ENCODE measurements at regions not wholly inside any gene's neighbourhood (a gene's known extent, or its start where the extent isn't known, plus 50 kb on each side); places are given as distances from the start of the nearest gene placed in this dataset.
"Not testable (repeated sequence)": the region's sequence is repeated elsewhere in the genome, so short reads cannot be mapped to it uniquely, and the experiment has no call there.

DNA sequence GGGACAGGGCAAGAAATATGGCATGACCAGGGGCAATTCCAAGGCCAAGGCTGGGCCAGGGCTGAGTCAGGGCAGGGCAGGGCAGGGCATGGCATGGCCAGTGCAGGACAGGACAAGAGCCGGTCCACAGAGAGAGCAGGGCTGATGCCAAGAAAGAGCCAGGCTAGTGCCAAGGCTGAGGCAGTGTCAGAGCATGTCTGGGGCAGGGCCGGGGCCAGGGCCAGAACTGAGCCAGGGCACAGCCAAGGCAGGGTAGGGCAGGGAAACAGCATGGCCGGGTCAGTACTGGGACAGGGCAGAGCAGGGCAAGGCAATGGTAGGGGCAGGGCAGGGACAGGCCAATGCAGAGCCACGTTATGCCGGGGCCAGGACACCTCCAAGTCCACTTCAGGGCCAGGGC is 403.9 kb downstream of the ZNF33B start:
- TF ChIP-seq POLR2A (IDR thresholded peaks at IDR 0.05) = not testable (repeated sequence)
- TF ChIP-seq, protein P1, sequence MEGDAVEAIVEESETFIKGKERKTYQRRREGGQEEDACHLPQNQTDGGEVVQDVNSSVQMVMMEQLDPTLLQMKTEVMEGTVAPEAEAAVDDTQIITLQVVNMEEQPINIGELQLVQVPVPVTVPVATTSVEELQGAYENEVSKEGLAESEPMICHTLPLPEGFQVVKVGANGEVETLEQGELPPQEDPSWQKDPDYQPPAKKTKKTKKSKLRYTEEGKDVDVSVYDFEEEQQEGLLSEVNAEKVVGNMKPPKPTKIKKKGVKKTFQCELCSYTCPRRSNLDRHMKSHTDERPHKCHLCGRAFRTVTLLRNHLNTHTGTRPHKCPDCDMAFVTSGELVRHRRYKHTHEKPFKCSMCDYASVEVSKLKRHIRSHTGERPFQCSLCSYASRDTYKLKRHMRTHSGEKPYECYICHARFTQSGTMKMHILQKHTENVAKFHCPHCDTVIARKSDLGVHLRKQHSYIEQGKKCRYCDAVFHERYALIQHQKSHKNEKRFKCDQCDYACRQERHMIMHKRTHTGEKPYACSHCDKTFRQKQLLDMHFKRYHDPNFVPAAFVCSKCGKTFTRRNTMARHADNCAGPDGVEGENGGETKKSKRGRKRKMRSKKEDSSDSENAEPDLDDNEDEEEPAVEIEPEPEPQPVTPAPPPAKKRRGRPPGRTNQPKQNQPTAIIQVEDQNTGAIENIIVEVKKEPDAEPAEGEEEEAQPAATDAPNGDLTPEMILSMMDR (IDR thresholded peaks at IDR 0.05) = not testable (repeated sequence)
